T47D (cell line): ENCODE measurements at regions not wholly inside any gene's neighbourhood (a gene's known extent, or its start where the extent isn't known, plus 50 kb on each side); places are given as distances from the start of the nearest gene placed in this dataset.

Experiments
- DNase-seq, 2 experiments: peaks; one replicate each; pipeline versions ENCODE4 v3.0.0 to v3.0.0-alpha.2; 2011 to 2012; ENCODE audit warnings: low read depth in 1 of 2, low spot score in 1 of 2
- JUND ChIP-seq: IDR thresholded peaks from 2 replicates; pipeline ENCODE4 v1.6.1; 2012; ENCODE audit warnings: low read depth
- in situ Hi-C: cut with HindIII; loops from 2 replicates; pipeline ENCODE4 v1.10.0; 2016; ENCODE audit warnings: low sequenced_read_pairs, low pct_unique_long_range_greater_than_20kb

DNA sequence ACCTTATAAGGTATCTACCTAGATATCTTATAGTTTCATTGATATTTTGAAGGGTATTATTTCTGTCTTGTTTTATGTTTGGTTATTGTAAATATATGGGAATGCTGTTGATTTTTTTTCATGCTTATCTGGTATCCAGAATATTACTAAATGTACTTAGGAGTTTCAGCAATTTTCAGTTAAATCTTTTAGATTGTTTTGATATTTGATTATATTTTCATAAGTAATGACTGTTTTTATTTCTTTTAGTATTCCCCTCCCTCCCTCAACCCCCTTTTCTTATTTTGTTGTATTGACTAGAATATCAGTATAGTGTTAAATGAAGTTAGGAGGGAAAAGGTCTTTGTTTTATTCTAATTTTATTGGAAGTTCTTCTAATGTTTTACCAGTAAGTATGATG, 344.4 kb upstream of the PROX1 start:
- in situ Hi-C loops = no loop called here
- no peak for TF ChIP-seq JUND
- no peak for DNase-seq

DNA sequence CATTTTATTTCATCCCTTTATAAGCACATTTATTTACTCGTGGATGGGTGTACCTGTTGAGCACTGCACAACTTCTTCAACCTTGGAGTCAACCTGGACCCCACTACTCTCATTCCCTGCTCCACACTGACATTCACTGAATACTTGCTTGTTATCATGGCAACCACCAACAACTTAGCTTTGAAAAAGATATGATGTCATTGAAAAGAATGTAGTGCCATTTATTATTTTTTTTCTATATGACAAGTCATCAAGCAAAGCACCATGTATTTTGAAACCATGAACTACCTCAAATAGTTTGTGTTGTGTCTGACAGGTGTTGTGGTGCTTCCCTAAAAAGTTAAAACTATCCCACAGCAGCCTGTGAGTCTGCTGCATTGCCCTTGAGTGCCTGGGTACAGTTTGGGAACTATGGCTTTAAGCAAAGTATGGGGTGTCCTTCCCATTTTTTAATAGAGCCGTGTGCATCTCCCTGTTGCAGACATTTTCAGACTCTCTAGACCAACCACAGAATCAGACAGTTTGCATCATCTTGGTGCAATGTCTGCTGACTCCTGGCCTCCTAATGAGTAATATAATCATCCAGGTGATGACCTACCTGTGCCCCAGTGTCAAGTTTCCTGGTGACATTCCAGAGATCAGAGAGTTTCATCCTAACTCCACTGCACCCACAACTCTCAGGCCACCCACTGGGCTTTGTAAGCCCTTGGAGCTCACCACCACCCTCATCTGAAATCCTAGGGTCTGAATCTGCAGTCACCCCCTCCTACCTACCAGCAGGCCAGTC, 339.7 kb upstream of the PROX1 start:
- DNase-seq = no peak
- in situ Hi-C loops = no loop called here
- no peak for TF ChIP-seq JUND

DNA sequence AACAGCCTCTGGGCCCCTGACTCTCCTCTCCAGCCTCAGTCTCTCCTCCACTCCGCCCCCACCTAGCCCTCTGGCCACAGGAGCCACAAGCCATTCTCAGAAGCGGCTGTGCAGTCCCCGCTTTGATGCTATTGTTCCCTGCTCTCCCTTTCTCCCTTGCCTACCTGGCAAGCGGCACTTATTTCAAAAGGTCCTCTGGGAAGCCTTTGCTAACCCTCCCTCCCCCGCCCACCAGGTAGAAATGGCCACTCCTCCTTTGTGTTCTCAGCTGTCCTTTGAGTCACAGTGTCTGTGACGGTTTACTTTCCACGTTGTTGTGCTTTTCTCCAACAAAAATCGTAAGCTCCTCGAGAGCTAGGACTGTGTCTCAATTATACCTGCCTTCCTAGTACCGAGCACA, 338.4 kb upstream of the PROX1 start:
- in situ Hi-C loops = no loop called here
- no peak for TF ChIP-seq JUND
- no peak for DNase-seq

DNA sequence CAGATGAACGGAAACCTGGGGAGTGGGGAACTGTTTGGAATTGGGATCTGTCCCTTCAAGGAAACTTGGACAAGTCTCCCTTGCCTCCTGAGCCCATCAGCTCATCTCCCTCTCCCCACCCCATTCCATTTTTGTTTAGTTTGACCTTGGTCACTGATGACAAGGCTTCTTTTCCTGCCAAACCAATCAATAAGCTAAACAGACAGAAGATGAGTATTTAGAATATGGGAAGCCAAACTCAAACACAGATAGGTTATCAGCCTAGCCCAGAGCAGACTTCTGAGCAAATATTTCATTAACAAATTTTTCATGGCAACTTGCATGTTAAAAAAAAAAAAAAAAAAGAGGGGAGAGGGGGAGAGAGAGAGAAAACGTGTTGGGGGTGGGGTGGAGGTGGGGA, 337.2 kb upstream of the PROX1 start:
- no peak for DNase-seq
- in situ Hi-C loops = no loop called here
- TF ChIP-seq JUND = no peak

DNA sequence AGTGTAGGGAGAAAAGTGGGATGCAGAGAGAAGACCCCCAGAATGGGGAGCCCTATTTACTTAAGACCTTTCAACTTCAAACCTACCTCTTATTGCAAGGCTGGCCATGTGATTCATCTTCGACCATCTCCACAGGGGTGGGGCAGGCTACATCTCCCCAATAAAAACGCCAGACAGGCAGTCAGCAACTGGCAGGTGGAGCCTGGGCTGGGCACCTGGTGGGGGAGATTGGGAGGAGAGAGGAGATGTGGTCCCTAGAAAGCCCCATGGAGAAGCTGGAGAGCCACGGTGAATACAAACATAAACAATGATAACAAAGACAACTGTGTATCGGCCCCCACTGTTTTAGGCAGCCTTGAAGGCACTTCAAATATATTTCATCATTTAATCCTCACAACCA, 336.7 kb upstream of the PROX1 start:
- TF ChIP-seq JUND = no peak
- in situ Hi-C loops = no loop called here
- no peak for DNase-seq

- DNase-seq = no peak
- in situ Hi-C loops = no loop called here
- TF ChIP-seq JUND = no peak
Observed at GRCh38 chr1:213652109-213652508, 335.7 kb upstream of the PROX1 start.

DNA sequence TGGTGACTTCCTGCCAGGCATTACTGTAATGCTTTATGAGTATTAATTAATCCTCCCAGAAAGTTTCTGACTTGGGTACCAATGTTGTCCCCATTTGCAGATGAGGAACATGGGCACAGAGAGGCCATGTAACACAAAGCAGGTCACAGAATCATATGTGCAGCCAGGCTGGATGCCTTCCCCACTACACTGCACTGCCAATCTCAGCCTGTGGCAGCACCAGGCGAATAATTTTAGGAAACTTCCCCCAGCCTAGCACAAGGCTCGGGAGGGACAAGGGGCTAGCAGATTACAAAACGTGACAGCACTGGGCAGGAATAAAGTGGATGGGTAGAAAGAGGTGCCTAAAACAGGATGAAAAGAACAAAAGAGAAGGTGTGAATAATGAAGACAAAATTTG, 331.7 kb upstream of the PROX1 start:
- no peak for DNase-seq
- in situ Hi-C loops = no loop called here
- TF ChIP-seq JUND = no peak

GRCh38 chr1:213656503-213656902, 331.3 kb upstream of the PROX1 start:
- TF ChIP-seq JUND = no peak
- DNase-seq = no peak
- in situ Hi-C loops = no loop called here

- no peak for DNase-seq
- TF ChIP-seq JUND = no peak
- in situ Hi-C loops = no loop called here
Observed at GRCh38 chr1:213657013-213657412, 330.8 kb upstream of the PROX1 start.

GRCh38 chr1:213657879-213658278, 329.9 kb upstream of the PROX1 start:
- no peak for DNase-seq
- no peak for TF ChIP-seq JUND
- in situ Hi-C loops = no loop called here

GRCh38 chr1:213658457-213658856, 329.3 kb upstream of the PROX1 start:
- no peak for DNase-seq
- no peak for TF ChIP-seq JUND
- in situ Hi-C loops = no loop called here

DNA sequence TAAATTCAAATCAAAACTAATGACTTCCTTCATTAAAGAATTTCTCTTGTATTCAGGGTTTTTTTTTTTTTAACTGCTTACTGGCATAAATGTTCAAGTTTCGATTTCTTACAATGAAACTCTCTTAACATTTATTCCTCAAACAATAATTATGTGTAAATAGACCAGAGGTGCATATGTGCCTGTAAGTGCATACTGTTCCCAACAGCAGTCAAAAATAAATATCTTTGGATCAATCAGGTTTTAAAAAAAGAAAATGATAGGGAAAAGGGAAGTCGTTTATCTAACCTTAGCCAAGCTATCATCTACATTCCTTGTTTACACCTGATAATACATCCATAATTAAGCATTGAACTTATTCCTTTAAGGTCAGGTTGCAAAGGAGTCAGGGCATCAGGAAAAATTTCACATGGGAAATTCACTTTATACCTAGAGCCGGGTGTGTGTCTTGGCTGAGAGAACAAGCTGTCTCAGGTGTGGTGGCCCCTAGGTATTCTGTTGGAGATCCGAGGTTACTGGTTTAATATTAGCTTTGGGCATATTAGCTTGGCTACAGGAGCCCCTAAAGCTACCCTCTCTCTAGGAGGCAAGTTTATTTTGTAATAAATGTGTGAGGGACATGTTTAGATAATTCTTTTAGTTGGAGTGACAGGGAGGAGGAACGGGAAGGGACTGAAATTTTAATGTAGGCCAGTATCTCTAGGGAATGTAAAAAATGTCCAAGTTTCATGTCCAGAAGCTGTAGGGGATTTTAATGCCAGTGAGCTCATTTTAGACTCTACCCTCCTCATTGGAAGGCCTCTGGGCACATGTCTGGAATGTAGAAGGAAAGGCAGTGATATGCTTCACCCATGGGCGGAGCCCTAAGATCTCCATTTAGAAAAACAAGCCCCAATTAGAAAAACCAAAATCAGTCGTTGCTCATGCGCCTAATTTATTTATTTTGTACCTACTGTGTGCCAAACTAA, 327.9 kb upstream of the PROX1 start:
- in situ Hi-C loops = no loop called here
- DNase-seq = no peak
- no peak for TF ChIP-seq JUND

DNA sequence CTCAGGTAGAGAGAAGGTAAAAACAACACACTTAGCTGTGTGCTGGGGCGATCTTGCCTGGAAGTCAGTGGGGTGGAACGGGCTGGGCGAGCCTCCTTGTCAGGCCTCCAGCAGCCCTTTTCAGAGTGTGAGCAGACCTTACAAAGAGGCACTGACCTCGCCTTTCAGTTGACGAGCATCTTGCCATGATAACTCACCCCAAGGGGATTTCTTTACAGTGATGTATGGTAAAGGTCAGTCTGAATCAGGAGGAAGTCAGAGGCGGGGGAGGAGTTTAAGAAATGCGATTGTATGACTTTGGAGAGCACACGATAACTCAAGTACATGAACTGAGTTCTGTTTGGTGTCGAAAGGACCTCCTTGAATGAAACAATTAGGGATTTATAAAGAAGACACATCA, 326.5 kb upstream of the PROX1 start:
- no peak for DNase-seq
- in situ Hi-C loops = no loop called here
- no peak for TF ChIP-seq JUND
